ENCODE measurements at regions not wholly inside any gene's neighbourhood (a gene's known extent, or its start where the extent isn't known, plus 50 kb on each side); places are given as distances from the start of the nearest gene placed in this dataset.

GRCh38 chr2:204432196-204432595 is 113.1 kb upstream of the PARD3B start:
- TF ChIP-seq CTCF (IDR thresholded peaks at IDR 0.05; ENCODE audit: insufficient read depth, low read length), result no peak
- no peak for DNase-seq (ENCODE audit: low read depth)
- H3K4me3 ChIP-seq (ENCODE audit: low read depth, low read length), result no peak overlapping the region

- H3K4me3 ChIP-seq (ENCODE audit: low read depth, low read length), result no peak overlapping the region
- DNase-seq (ENCODE audit: low read depth), result no peak
- TF ChIP-seq CTCF (IDR thresholded peaks at IDR 0.05; ENCODE audit: insufficient read depth, low read length), result no peak
Measured at GRCh38 chr2:204434660-204435462, 110.4 kb upstream of the PARD3B start.

GRCh38 chr2:204436230-204436629 is 109.0 kb upstream of the PARD3B start:
- no peak overlapping the region for H3K4me3 ChIP-seq (ENCODE audit: low read depth, low read length)
- no peak for DNase-seq (ENCODE audit: low read depth)
- no peak for TF ChIP-seq CTCF (IDR thresholded peaks at IDR 0.05; ENCODE audit: insufficient read depth, low read length)

GRCh38 chr2:204437408-204437807 is 107.9 kb upstream of the PARD3B start:
- no peak for DNase-seq (ENCODE audit: low read depth)
- no peak for TF ChIP-seq CTCF (IDR thresholded peaks at IDR 0.05; ENCODE audit: insufficient read depth, low read length)
- no peak overlapping the region for H3K4me3 ChIP-seq (ENCODE audit: low read depth, low read length)

GRCh38 chr2:204437815-204438756 is 107.2 kb upstream of the PARD3B start:
- no peak overlapping the region for H3K4me3 ChIP-seq (ENCODE audit: low read depth, low read length)
- TF ChIP-seq CTCF (IDR thresholded peaks at IDR 0.05; ENCODE audit: insufficient read depth, low read length), result no peak
- DNase-seq (ENCODE audit: low read depth), result no peak

GRCh38 chr2:204441316-204441715 is 104.0 kb upstream of the PARD3B start:
- H3K4me3 ChIP-seq (ENCODE audit: low read depth, low read length), result no peak overlapping the region
- TF ChIP-seq CTCF (IDR thresholded peaks at IDR 0.05; ENCODE audit: insufficient read depth, low read length), result no peak
- DNase-seq (ENCODE audit: low read depth), result peak; percentile 28

Measured in fibroblast of the aortic adventitia (primary cell).